Natural killer cell treated with Interleukin-12 subunit alpha and Interleukin-12 subunit beta and Interleukin-15 and Interleukin-18, amount 100 ng/mL, for 72 hours (primary cell): ENCODE measurements at regions not wholly inside any gene's neighbourhood (a gene's known extent, or its start where the extent isn't known, plus 50 kb on each side); places are given as distances from the start of the nearest gene placed in this dataset.
"Not testable (repeated sequence)": the region's sequence is repeated elsewhere in the genome, so short reads cannot be mapped to it uniquely, and the experiment has no call there.

Experiments used
- ATAC-seq, 2 donors: fragments of 150-1000 bp; cut with Tn5 transposase in 1 of 2; sonication (Bioruptor Pico), chemical (Tn5 transposase) in 1 of 2; 2 replicates each; pipeline ENCODE4 v1.10.0; 2021
- DNase-seq: peaks from one replicate; pipeline ENCODE4 v3.0.0; 2022; ENCODE audit warnings: low spot score
- H3K27ac Mint-ChIP-seq, 2 donors: 1 replicate in 1 of 2; 2 replicates in 1 of 2; pipeline ENCODE4 v1.8.0; 2022; ENCODE audit warnings: mixed read lengths in 2 of 2, mild to moderate bottlenecking in 1 of 2, moderate library complexity in 1 of 2
- H3K27me3 Mint-ChIP-seq, 2 donors: 1 replicate in 1 of 2; 2 replicates in 1 of 2; pipeline ENCODE4 v1.8.0; 2022; ENCODE audit warnings: mixed read lengths in 2 of 2
- H3K36me3 Mint-ChIP-seq: one replicate; pipeline ENCODE4 v1.8.0; 2022; ENCODE audit warnings: mixed read lengths
- H3K4me1 Mint-ChIP-seq, 2 donors: 1 replicate in 1 of 2; 2 replicates in 1 of 2; pipeline ENCODE4 v1.8.0; 2022; ENCODE audit warnings: low read depth in 2 of 2, mixed read lengths in 2 of 2, mild to moderate bottlenecking in 1 of 2
- H3K4me3 Mint-ChIP-seq: one replicate; pipeline ENCODE4 v1.8.0; 2022; ENCODE audit warnings: mixed read lengths
- H3K9me3 Mint-ChIP-seq: 2 replicates; pipeline ENCODE4 v1.8.0; 2022; ENCODE audit warnings: mixed read lengths

DNA sequence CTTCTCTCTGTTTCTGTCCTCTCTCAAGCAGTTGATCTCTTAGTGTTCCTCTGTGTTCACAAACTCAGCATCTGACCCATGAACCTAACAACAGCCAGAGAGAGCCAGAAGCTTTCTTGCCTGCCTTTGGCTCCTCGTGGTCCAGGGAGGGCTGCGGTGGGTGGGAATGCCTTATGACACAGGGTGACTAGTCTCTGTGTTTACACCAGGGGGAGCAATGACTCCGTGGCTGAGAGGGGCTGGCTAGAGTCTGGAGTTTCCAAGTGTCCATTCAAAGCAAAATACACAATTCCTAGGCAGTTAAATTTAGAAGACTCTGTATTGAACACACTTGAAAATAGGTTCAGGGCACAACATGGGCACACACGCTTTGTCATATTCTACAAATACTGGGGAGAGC, 370.0 kb upstream of the FRG2C start:
- Mint-ChIP-seq H3K27me3 (peaks cover 8 to 20% of the 10 kb centered on the region in 2 donors), H3K36me3 (no peaks in the 10 kb centered on the region), H3K27ac (no peak overlapping the region), H3K4me1 (no peaks in the 10 kb centered on the region), H3K9me3 (peaks cover 3% of the 10 kb centered on the region), H3K4me3 (no peak overlapping the region)
- DNase-seq (no peak), ATAC-seq (peak in 1 of 2 donors; percentile 59)

DNA sequence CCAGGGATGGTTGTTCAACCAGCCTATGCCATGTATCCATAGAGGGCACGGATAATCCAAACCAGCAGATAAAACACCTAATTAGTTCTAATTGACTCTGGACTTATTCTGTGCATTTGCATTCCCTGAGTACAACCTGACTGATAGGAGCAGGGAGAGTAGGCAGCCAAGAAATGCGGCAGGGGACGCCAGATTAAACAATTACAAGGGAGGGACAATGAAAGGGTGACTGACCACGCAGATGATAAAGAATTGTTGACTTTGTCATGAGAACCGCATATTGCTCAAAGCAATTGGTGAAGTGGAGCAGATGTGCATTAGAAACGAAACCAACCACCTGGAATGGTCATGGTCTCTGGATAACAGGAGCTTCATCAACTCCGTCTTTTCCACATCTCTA, 369.1 kb upstream of the FRG2C start:
- Mint-ChIP-seq H3K36me3 (no peaks in the 10 kb centered on the region), H3K27me3 (peaks cover 8 to 20% of the 10 kb centered on the region in 2 donors), H3K4me3 (no peak overlapping the region), H3K9me3 (peaks cover 3% of the 10 kb centered on the region), H3K4me1 (no peaks in the 10 kb centered on the region), H3K27ac (no peak overlapping the region)
- ATAC-seq (no peak), DNase-seq (no peak)

DNA sequence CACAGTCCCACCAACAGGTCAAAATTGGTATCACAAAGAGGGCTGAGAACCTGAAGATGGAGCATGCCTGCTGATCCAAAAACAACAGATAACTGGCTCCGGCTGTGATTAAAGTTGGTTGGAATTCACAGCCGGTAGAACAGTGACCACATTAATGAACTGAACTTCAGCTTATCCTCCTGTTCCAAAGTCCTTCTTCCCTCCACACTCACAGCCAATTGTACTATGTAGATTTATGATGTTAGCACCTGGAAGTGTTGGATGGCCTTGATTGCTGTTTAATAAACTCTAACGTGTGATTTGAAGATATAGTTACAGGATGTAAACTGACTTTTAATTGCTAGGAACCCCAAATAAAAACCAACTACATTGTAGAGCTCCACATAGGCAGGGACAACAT, 367.3 kb upstream of the FRG2C start:
- peaks cover 8 to 20% of the 10 kb centered on the region in 2 donors for H3K27me3 Mint-ChIP-seq
- ATAC-seq (no peak), DNase-seq (no peak)
- H3K9me3 Mint-ChIP-seq = peaks cover 3% of the 10 kb centered on the region
- H3K27ac Mint-ChIP-seq = no peak overlapping the region
- H3K36me3 Mint-ChIP-seq = no peaks in the 10 kb centered on the region
- no peaks in the 10 kb centered on the region for H3K4me1 Mint-ChIP-seq
- no peak overlapping the region for H3K4me3 Mint-ChIP-seq

DNA sequence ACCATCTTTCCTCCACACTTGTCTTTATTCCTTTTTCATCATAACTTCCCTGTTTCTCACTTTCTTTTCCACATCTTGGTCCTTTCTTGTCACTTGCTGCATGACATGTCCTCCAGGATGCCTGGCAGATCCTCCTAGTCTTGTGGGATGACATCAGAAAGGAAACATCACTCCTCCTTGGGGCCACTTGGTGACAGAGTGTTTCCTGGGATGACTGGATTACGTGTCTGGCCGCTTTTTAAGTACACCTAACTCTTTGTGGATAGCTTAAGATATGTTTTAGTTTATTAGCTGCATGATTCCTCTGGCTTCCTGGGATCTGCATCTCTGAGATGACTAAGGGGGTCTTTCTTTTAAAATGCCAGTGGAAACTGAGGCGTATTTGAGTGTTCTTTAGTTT, 363.5 kb upstream of the FRG2C start:
- H3K27me3 Mint-ChIP-seq = peaks cover 3 to 11% of the 10 kb centered on the region in 2 donors
- ATAC-seq = no peak
- no peak overlapping the region for H3K27ac Mint-ChIP-seq
- H3K36me3 Mint-ChIP-seq = no peaks in the 10 kb centered on the region
- H3K9me3 Mint-ChIP-seq = peaks cover 3% of the 10 kb centered on the region
- DNase-seq = no peak
- H3K4me3 Mint-ChIP-seq = no peak overlapping the region
- no peaks in the 10 kb centered on the region for H3K4me1 Mint-ChIP-seq

DNA sequence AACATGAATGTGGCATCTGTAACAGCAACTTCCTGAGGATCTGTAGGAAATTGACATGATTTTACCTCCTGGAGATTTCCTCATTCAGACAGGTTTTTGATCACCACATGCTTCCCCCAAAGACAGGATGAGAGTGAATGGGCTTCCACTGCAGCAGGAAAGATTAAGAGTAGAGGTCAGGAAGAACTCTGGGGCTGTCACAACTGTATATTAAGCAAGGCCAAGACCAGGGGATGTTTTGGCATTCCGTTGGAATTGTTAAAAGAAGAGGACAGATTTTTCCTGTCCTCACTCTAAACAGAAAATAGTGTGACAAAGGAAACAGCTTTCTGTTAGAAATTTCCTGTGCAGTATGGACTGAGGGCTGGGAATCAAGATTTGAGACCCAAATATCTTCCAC, 363.1 kb upstream of the FRG2C start:
- not testable (repeated sequence) for H3K36me3 Mint-ChIP-seq, H3K27ac Mint-ChIP-seq, H3K4me3 Mint-ChIP-seq, H3K9me3 Mint-ChIP-seq, H3K4me1 Mint-ChIP-seq, ATAC-seq, DNase-seq
- peaks cover 3 to 11% of the 10 kb centered on the region in 2 donors for H3K27me3 Mint-ChIP-seq

DNA sequence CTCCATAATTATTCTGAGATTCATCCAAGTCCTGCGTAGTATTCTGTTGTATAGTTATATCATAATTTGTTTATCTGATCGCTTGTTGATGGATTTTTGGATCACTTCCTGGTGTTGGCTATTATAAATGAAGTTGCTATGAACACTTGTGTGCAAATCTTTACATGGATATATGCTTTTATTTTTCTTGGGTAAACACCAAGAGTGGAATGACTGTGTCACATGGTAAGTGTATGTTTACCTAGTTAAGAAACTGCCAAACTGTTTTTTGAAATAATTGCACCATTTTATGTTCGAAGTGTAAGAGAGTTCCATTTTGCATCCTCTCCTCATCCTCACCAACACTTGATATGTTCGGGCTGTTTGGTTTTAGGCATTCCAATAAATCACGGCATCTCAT, 360.4 kb upstream of the FRG2C start:
- Mint-ChIP-seq H3K4me3 (no peak overlapping the region), H3K27ac (no peak overlapping the region), H3K4me1 (no peaks in the 10 kb centered on the region), H3K9me3 (no peaks in the 10 kb centered on the region), H3K27me3 (peaks cover 0 to 9% of the 10 kb centered on the region in 2 donors), H3K36me3 (no peaks in the 10 kb centered on the region)
- ATAC-seq (no peak), DNase-seq (no peak)

DNA sequence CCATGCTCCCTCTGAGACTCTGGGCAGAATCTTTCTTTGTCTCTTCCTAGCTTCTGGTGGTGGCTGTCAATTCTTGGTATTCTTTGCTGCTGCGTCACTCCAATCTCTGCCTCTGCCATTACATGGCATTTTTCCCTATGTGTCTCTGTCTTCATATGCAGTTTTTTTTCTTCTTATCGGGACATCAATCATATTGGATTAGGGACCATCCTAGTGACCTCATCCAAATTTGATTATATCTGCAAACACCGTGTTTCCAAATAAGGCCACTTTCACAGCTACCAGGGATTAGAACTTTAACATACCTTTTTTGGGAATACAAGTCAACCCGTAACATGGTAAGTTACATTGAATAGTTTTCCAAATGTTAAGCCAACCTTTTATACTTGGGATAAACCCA, 358.2 kb upstream of the FRG2C start:
- Mint-ChIP-seq H3K27me3 (peaks cover 0 to 12% of the 10 kb centered on the region in 2 donors), H3K9me3 (no peaks in the 10 kb centered on the region), H3K4me1 (no peaks in the 10 kb centered on the region), H3K36me3 (no peaks in the 10 kb centered on the region), H3K27ac (no peak overlapping the region), H3K4me3 (no peak overlapping the region)
- ATAC-seq (no peak), DNase-seq (no peak)

DNA sequence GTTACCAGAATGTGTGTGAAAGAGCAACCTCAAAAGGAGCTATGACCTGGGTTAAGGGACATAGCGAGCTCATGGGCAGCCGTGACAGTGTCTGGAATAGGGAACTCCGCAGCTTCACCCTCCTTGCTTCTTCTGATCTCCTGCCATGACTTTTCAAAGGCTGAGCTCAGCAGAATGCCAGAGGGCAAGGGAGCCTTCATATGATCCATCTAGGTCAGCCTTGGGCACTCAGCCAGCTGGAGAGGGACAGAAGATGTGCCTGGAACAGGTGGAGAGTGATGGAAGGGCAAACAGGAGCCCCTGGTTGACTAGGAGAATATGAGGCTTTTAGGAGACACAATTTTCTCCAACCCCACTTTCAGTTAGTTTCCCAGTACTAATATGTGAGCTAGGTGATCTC, 352.8 kb upstream of the FRG2C start:
- H3K36me3 Mint-ChIP-seq, DNase-seq, H3K4me3 Mint-ChIP-seq, ATAC-seq, H3K27ac Mint-ChIP-seq, H3K4me1 Mint-ChIP-seq, H3K9me3 Mint-ChIP-seq: not testable (repeated sequence)
- H3K27me3 Mint-ChIP-seq = peaks cover 4 to 12% of the 10 kb centered on the region in 2 donors

DNA sequence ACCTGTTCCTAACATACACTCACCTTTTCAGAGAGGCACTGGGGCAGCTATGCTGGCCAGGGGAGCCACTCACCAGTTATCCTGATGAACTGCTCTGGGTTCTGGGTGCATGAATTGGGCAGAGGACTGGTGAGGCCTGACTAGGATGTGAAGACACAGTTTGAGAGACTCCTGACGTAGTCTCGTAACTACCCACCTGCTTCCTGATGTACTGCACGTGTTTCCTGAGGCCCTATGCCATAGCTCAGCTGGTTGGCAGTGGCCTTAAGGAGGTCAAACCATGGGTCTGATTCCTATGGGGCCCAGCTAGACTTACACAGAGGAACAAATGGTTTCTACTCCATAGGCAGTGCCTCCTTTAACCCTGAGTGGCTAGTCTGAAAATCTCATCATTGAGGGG, 351.7 kb upstream of the FRG2C start:
- not testable (repeated sequence) for H3K4me1 Mint-ChIP-seq, H3K27ac Mint-ChIP-seq, H3K9me3 Mint-ChIP-seq, H3K4me3 Mint-ChIP-seq, H3K27me3 Mint-ChIP-seq, H3K36me3 Mint-ChIP-seq, DNase-seq, ATAC-seq

DNA sequence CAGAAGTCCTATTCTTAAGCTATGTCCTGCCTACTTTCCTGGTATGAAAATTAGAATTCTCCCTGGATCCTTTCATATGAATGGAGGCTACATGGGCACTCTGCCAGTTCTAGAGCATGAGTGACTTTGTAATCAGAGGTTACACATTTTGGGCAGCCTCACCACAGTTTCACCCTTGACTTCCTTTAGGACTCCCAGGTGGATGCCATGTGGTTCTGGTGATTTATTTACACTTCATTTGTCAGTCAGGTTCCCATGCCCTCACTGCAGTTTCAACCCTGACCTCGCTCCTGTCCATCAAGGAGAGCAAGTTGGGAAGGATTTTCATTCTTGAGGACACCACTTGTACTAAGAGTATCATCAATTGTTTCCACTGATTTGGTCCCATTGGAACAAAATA, 344.4 kb upstream of the FRG2C start:
- H3K36me3 Mint-ChIP-seq, H3K4me1 Mint-ChIP-seq, H3K9me3 Mint-ChIP-seq, DNase-seq, ATAC-seq, H3K27me3 Mint-ChIP-seq, H3K4me3 Mint-ChIP-seq, H3K27ac Mint-ChIP-seq: not testable (repeated sequence)

DNA sequence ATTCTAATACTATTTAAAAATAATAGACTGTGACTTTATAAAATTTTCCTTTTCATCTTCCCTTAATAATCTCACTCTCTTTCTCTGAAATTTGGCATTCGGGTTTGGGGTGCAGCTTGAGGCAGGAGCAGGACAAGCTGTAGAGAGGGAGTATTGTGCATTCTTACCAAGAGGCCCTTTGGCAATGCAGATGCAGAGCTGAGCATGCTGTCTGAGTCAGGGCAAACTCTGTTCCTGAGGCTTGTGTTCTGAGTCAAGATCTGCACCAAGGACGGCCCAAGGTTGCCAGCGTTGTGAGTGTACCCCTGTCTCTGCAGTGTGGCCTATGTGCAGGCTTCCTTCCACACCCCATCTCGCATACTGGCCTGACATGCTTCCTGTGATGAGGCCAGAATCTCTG, 343.8 kb upstream of the FRG2C start:
- H3K27ac Mint-ChIP-seq = no peak overlapping the region
- H3K27me3 Mint-ChIP-seq = no peaks in the 10 kb centered on the region

DNA sequence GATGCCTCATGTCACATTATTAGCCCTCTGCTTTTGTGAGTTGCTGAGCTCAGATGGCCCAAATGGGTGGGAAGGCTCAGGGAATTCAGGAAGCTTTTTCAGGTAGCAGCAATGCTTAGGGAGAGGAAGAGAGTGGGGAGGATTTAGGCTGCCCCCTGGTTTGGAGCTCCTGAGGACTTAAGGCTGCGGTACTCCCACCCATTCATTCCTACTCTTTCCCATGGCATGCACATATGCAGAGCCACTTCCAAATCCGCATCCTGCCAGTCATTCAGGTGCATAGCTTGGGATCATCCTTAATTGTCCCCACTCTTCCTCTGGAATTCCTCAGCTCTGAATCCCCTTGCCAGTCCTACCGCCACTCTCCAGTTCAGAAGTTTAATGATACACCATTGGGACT, 343.1 kb upstream of the FRG2C start:
- ATAC-seq = no peak
- H3K27ac Mint-ChIP-seq = no peak overlapping the region
- no peaks in the 10 kb centered on the region for H3K9me3 Mint-ChIP-seq
- H3K4me3 Mint-ChIP-seq = no peak overlapping the region
- H3K4me1 Mint-ChIP-seq = no peaks in the 10 kb centered on the region
- no peaks in the 10 kb centered on the region for H3K36me3 Mint-ChIP-seq
- H3K27me3 Mint-ChIP-seq = no peaks in the 10 kb centered on the region
- no peak for DNase-seq

More for the DNA sequence above, 343.8 kb upstream of the FRG2C start:
- H3K36me3 Mint-ChIP-seq = no peaks in the 10 kb centered on the region
- H3K4me3 Mint-ChIP-seq = no peak overlapping the region
- no peak for ATAC-seq
- no peak for DNase-seq
- H3K9me3 Mint-ChIP-seq = no peaks in the 10 kb centered on the region
- no peaks in the 10 kb centered on the region for H3K4me1 Mint-ChIP-seq

DNA sequence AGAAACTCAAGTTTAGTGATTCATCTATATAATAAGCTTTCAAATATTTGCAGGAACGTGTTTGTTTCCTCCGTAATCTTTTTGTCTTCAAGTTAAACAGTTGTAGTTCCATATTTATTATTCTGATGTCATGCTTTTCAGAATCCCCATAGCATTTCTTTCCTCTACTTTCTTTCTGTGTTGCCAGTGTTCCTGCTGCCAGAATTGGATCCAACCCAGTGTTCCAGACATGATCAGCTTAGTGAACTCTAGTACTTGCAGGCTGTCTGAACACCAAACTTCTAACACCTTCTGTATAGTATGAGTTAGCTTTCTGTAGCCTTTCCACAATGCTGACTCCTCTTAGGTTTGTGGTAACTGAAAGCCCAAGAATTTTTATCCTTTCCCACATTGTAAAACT, 340.2 kb upstream of the FRG2C start:
- not testable (repeated sequence) for H3K4me1 Mint-ChIP-seq, H3K27me3 Mint-ChIP-seq, H3K9me3 Mint-ChIP-seq, H3K27ac Mint-ChIP-seq, H3K36me3 Mint-ChIP-seq, DNase-seq, H3K4me3 Mint-ChIP-seq, ATAC-seq

DNA sequence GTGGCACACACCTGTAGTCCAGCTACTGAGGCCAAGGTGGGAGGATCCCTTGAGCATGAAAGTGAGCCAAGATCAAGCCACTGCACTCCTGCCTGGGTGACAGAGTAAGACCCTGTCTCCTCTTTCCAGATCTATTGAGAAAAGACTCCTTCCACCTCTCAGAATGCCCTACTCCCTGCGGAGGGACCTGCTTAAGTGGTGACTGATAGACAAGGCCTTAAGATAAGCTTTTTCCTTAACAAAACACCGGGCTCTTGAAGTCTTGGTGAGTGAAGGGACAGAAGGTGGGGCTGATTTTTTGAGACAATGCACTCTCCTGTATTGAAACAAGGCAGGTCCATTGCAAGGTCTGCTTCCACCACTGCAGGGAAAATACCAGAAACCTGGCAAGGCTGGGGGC, 338.4 kb upstream of the FRG2C start:
- ATAC-seq (no peak), DNase-seq (no peak)
- Mint-ChIP-seq H3K36me3 (no peaks in the 10 kb centered on the region), H3K9me3 (no peaks in the 10 kb centered on the region), H3K27ac (no peak overlapping the region), H3K4me1 (no peaks in the 10 kb centered on the region), H3K27me3 (no peaks in the 10 kb centered on the region), H3K4me3 (no peak overlapping the region)

DNA sequence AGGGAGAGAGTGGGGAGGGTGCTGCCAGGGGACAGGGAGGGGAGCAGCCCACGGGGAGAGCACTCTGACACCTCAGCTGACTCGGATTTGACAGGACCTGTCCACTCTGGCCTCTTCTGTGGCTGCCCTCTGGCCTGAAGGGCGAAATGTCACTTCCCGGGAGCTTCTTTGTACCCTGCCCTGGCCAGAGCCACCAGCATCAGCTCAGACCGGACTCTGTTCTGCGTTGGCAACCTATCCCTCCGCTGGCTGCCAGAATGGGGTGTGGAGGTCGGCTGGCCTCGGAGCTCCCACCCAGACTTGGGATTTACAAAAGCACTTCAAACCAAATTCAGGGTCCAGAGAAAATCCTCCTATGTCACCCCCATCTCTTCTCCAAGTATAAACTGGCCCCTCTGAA, 336.7 kb upstream of the FRG2C start:
- Mint-ChIP-seq H3K27me3 (no peaks in the 10 kb centered on the region), H3K9me3 (no peaks in the 10 kb centered on the region), H3K4me1 (no peaks in the 10 kb centered on the region), H3K4me3 (no peak overlapping the region), H3K36me3 (no peaks in the 10 kb centered on the region), H3K27ac (no peak overlapping the region)
- no peak for ATAC-seq
- no peak for DNase-seq
